ENCODE measurements at regions not wholly inside any gene's neighbourhood (a gene's known extent, or its start where the extent isn't known, plus 50 kb on each side); places are given as distances from the start of the nearest gene placed in this dataset.

DNA sequence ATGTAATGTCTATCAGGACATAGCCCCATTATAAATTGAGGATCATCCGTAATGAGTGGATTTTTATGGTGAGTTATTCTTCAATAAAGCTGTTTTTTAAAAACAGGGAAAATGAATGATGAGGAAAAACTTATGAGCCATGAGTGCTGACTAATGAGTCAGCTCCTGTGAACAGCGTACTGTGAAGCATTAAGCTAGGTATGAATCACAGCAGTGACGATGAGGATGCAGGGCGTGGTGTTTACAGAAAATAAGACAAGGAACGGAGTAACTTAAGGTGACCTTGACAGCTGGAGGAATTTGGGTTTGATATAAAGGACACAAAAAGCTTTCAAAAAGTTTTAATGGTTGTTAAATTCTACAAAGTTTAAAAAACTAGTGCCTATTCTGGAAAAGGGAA, 96.3 kb downstream of the FOXF2 start:
- no peak for DNase-seq

DNA sequence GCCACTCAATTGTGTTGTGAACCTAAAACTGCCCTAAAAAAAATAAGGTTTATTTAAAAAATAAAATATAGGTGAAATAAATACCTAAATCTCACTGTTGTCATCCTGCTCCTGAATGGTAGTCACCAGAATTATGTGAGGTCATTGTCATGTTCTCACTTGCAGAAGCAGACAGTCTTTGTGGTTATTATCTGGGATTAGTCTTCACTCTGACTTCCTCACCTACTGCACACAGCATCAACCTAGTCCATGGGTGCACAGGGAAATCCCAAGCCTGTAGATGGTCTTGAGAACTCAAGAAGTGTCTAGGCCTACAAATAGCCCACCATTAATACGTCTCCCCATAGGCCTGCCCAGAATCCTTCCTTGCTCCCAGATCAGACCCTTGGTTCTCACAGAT, 97.0 kb downstream of the FOXF2 start:
- no peak for DNase-seq

DNA sequence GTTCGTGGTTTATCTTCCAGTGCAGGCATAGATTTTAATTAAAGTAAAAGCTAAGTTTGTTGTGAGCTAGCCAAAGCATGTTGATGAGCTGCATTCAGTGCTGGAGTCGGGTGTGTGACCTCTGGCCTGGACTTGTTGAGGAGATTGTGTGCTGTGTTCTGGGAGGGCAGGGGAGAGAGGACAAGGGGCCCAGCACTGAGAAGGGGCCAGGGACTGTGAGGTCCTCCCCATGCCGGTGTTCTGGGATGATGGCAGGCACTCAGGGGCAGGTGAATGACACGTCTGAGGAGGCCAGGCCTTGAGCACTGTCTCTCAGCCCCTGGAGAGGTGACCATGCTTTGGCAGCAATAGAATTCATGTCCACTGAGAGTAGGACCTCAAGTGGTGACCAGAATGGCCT, 97.9 kb downstream of the FOXF2 start:
- no peak for DNase-seq

- no peak for DNase-seq
Observed at GRCh38 chr6:1491025-1491424, 101.6 kb downstream of the FOXF2 start.

GRCh38 chr6:1491591-1492319, 102.4 kb downstream of the FOXF2 start:
- DNase-seq, result no peak

DNA sequence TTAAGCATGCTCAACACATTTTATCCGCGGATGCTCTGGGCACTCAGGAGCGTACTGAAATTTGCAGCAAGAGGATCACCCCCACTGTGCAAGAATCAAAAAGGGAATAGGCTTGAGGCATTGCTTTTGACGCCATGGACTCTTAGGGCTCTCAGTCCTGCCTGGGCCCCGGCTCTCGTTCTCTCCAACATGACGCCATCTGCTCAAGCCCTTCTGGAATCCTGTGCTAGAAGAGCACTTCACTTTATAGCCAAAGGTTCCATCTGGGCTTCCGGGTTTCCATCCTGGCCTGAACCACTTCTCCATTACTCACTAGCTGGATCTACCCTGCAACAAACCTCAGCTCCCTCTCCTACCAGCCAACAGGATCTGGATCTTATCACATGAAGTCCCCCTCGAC, 105.3 kb downstream of the FOXF2 start:
- DNase-seq, result no peak

DNA sequence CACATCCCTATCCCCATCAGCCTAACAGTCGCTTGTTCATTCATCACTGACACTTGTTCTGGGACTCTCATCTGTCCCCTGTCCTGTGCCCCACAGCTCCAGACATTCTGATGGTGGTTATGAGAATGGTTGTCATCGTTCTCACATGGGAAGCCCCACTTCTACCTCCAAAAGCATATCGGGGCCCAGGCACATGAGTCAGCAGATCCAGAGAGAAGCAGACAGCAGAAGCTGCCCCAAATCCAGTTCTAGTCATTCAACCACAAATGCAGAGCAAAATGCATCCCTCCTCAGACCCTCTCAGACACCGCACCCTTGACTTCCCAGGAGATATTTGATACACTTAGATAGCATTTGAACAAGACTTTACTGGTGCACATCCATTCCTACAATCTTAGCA, 106.0 kb downstream of the FOXF2 start:
- no peak for DNase-seq

- no peak for DNase-seq
Observed at GRCh38 chr6:1496092-1496491, 106.7 kb downstream of the FOXF2 start.

GRCh38 chr6:1496836-1497760, 107.7 kb downstream of the FOXF2 start:
- DNase-seq, result no peak

GRCh38 chr6:1497761-1498105, 108.4 kb downstream of the FOXF2 start:
- DNase-seq, result no peak

DNA sequence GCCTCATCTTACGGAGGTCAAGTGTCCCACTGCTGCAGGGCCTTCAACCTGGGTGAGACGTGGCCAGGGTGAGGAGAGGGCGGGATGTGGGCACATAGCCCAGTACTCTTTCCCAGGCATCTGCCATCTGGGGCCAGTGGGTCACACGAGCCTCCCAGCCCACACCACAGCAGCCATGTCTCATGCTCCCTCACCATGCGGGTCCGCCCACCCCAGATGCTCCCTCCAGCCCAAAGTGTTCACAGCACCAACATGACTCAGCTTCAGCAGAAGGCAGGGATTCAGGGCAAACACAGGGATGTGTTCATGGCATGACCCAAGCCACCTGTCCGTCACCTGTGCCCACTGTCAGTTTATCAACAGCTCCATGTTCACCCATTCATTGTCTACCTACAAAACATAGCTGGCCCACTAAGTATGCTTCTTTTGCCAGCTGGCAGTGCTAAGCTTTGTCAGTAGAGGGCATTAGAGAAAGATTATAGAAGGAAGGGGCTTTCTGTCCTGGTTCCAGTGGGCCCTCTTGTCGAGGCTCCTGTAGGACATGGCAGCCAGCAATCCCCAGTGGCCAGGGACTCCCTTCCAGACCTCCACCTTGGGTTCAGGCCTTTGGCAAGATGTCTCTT, 109.2 kb downstream of the FOXF2 start:
- no peak for DNase-seq

GRCh38 chr6:1499777-1500176, 109.9 kb upstream of the FOXC1 start:
- no peak for DNase-seq

DNA sequence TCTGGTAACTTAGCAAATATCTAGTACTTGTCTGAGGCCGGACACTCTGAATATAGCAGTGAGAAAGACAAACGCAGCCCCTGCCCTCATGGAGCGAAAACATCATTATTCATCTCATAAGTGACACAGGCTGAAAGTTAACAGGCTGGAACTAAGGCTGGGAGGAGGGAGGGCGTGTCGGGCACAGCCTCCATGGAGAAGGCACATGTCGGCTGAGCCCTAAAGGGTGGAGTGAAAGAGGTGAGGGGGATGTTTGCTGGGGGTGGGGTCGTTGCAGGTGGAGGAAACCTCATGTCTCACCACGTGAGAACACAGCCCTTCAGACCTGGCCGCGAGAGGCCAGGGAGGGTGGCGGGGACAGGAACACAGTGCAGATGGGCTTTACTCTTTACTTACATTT, 108.8 kb upstream of the FOXC1 start:
- DNase-seq, result no peak

DNA sequence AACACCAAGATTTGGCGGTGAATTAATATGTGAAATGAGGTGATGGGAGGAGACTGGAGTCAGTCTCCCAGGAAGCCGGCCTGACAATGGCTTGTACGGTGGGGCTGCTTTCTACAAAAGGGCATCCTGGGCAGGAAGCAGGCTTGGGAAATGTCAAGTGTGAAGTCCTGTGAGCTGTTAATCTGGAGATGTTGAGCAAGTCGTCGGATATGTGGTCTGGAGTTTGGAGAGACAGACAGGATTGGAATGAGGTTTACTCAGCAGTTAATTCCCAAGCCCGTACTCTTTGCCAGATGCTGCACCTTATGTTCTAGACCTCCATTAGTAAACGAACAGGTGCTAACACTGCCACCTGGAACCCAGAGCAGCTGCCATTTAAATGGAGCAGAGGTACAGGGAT, 107.7 kb upstream of the FOXC1 start:
- no peak for DNase-seq

GRCh38 chr6:1503811-1504210, 105.9 kb upstream of the FOXC1 start:
- no peak for DNase-seq

DNA sequence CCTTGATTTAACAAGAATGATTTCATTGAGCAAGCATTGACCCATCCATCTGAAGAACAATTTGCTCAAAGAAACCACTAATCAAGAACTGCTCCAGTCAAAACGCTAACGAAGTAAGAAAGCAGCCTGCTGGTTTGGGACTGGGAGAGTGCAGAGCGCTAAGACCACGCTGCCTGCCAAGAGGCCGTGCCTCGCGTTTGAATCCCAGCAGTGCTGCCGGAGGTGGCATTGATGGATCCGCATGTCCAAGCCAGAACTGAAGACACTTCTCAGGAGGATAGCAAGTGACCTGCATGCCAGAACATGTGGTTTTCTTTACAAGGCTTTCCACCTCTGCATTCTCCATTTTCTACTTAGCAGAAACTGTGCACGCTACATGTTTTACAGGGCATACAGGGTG, 105.2 kb upstream of the FOXC1 start:
- DNase-seq, result no peak

DNA sequence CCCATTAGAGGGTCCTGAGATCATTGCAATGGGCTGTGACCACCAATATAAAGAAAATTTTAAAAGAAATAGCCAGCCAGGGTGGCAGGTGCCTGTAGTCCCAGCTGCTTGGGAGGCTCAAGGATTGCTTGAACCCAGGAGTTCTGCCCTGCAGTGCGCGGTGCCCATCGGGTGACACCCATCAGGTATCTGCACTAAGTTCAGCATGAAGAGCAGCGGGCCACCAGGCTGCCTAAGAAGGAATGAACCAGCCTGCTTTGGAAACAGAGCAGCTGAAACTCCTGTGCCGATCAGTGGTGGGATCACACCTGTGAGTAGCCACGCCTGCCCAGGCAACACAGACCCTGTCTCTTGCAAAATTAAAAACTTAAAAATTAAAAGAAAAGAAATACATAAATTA, 102.5 kb upstream of the FOXC1 start:
- no peak for DNase-seq

DNA sequence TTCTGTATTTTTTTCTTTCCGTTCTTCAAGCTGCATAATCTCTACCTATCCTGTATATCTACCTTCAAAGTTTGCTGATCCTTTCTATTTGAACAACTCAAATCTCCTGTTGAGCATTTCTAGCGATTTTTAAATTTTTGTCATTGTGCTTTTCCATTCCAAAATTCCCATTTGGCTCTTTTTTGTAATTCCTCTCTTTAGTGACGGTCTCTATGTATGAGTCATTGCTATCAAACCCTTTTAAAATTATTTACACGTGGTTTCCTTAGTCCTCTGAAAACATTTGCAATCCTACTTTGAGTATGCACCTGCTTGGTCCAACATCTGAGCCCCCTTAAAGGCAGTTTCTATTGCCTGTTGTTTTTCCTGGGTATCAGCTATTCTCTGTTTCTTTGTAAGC, 100.5 kb upstream of the FOXC1 start:
- no peak for DNase-seq

DNA sequence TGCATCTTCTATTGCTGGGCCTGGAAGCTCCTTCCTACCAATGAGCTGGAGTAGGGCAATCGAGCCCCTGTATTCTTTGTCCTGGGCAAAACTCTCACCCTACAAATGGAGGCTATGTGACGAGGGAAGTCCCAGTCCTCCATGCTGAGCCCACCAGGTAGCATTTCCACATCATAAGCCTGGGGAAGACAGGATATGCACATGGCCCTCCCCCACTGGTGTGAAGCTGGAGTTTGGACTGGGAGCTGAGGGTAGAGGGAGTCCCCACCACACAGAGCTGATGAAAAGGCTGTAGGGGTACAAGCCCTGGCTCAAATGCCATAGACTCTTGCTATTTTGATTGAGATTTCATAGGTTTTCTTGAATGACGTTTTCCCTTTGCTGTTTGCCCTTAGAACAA, 99.5 kb upstream of the FOXC1 start:
- no peak for DNase-seq

DNA sequence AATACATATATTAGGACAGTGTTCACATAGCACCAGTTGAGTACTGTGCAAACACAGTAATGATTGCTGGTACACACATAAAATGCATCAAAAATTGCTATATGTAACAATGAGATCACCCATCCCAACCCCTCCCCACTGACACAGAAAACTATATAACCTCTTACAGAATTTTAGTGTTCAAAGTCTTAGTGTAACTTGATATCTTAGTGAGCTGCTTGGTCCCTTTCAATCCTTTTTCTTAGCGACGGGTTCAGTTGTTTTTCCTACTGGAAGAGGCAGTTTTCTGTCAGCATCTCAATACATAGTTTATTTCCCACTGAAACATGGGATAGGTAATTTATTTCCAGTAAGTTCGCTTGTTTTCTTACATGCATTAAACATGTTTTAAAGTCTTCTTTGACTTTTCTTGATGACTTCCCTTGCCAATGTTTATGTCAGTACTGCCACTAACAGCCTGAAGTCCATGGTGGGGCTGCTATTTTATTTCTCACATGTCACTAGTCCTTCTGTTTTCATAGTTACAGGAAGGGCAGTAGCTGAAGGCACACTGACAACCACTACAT, 96.4 kb upstream of the FOXC1 start:
- no peak for DNase-seq

DNA sequence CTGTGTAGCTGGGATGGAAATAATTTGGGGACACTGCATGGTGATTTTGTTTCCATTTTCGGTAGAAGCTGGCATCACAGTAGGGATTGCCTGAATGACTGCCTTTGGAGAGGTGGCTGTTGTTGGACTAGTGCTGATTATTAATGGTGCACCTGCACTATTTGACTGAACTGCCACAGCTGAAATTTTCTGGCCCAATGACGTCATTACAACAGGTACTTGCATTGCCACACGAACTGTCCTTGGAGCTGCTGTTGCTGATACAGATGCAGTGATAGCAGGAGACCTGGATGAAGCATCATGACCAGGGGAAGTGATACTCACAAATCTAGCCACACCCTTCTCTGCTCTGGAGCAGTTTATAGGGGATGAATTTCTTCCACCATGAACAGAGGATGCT, 95.6 kb upstream of the FOXC1 start:
- DNase-seq, result no peak

GRCh38 chr6:1515280-1515679, 94.4 kb upstream of the FOXC1 start:
- DNase-seq, result no peak

DNA sequence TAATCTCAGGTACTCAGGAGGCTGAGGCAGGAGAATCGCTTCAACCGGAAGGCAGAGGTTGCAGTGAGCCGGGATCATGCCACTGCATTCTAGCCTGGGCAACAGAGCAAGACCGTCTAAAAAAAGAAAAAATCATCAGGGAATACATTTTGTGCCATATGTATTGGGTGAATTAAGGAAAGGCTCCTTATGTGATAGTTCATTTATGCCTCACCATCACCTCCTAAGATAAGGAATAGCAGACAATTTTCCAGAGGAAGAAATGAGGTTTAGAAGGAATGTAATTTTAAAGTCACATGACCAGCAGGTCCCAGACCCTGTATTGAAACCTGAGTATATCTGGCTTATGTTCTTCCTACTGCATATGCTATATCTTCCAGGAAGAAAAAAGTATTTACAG, 93.9 kb upstream of the FOXC1 start:
- DNase-seq, result no peak

All from T-helper 2 cell (primary cell).